Heart left ventricle (tissue), 13 donors: ENCODE measurements at regions not wholly inside any gene's neighbourhood (a gene's known extent, or its start where the extent isn't known, plus 50 kb on each side); places are given as distances from the start of the nearest gene placed in this dataset.

Source experiments
- POLR2A ChIP-seq, 2 donors: fragments of 450-650 bp; IDR thresholded peaks; one replicate each; pipeline ENCODE4 v1.6.1; 2017; ENCODE audit warnings: antibody characterized with exemption in 2 of 2, mild to moderate bottlenecking in 2 of 2, moderate library complexity in 2 of 2
- TF ChIP-seq, protein P1 (sequence below), 12 donors: fragments of 200-600 bp; sonication (generic) in 4 of 12; IDR thresholded peaks; one replicate each; pipeline versions ENCODE4 v1.5.0 to v1.8.0; 2018 to 2022; ENCODE audit warnings: antibody characterized with exemption in 12 of 12, mild to moderate bottlenecking in 5 of 12
- donor health status: ischemic (EF 13 %, LVEDD 7.1; RV severe dilation, severe dysfunction).
- donor health status: DM: no; HTN: yes; CAD: no.
- donor health status: DM: no; HTN: no; CAD: no.
- donor health status: ischemic (EF 25% LVEDD 6.9; RV normal size, moderate dysfunction).
- donor health status: ischemic (EF 25% LVEDD 5.7; RV mildly dilated, moderate dysfunction).
- donor health status: ischemic (EF 35%, LVEDD 5.7; RV mildly dilated, moderate dysfunction).
- donor health status: nonischemic (EF 11% LVEDD 7.7; RV severe dilation, severe dysfunction).
- donor health status: DM: yes; HTN: yes; CAD: no.
- donor health status: PGD.
- donor health status: ischemic (EF 29% LVEDD 5.4; RV normal size, mild dysfunction).
- donor health status: nonischemic (EF 23%, LVEDD 6.1; RV moderate dilation, normal function).

DNA sequence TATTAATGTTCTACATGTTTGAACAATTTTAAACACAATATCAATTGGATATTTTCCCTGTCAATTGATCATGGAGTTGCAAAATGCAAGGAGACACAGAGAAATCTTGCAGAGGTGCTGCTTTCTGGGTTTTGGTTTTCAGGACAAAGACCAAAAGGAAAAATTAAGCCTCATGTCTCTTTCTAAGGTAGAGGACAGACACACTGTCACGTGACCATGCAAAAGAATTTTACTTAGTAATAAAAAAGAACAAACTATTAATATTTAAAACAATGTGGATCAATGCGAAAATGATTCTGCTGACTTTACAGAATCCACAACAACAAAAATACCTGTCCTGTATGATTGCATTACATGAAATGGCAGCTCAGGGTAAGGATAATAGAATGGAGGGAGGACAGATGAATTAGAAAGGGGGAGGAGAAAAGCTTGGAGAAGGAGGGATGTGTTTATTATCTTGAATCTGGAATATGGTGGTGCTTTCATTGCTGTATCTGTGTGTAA lies 493.7 kb upstream of the NUPR2 start:
- no peak for TF ChIP-seq POLR2A (IDR thresholded peaks at IDR 0.05)
- TF ChIP-seq, protein P1, sequence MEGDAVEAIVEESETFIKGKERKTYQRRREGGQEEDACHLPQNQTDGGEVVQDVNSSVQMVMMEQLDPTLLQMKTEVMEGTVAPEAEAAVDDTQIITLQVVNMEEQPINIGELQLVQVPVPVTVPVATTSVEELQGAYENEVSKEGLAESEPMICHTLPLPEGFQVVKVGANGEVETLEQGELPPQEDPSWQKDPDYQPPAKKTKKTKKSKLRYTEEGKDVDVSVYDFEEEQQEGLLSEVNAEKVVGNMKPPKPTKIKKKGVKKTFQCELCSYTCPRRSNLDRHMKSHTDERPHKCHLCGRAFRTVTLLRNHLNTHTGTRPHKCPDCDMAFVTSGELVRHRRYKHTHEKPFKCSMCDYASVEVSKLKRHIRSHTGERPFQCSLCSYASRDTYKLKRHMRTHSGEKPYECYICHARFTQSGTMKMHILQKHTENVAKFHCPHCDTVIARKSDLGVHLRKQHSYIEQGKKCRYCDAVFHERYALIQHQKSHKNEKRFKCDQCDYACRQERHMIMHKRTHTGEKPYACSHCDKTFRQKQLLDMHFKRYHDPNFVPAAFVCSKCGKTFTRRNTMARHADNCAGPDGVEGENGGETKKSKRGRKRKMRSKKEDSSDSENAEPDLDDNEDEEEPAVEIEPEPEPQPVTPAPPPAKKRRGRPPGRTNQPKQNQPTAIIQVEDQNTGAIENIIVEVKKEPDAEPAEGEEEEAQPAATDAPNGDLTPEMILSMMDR (IDR thresholded peaks at IDR 0.05): no peak
